ENCODE measurements at regions not wholly inside any gene's neighbourhood (a gene's known extent, or its start where the extent isn't known, plus 50 kb on each side); places are given as distances from the start of the nearest gene placed in this dataset.

GRCh38 chr11:39683951-39684554 is 1775.4 kb downstream of the LRRC4C start:
- no peak for DNase-seq
- in situ Hi-C loops (cut with MboI; ENCODE audit: low pct_ligation_motif_present in 1 of 4, low pct_unique_long_range_greater_than_20kb in 1 of 4, low sequenced_read_pairs in 3 of 4): no loop called here
- no peak overlapping the region for H3K4me3 ChIP-seq
- no peaks in the 10 kb centered on the region for H3K4me1 ChIP-seq
- 83 to 90% methylated on average over 4 of the region's 4 CpGs for WGBS, 2 donors (ENCODE audit: low coverage in 1 of 2)
- H3K27ac ChIP-seq: no peak overlapping the region
- no peak for TF ChIP-seq EP300 (IDR thresholded peaks at IDR 0.05; ENCODE audit: low read depth)
- no peak for TF ChIP-seq POLR2AphosphoS5 (IDR thresholded peaks at IDR 0.05)
- TF ChIP-seq CTCF (IDR thresholded peaks at IDR 0.05): no peak
- no peak for TF ChIP-seq POLR2A (IDR thresholded peaks at IDR 0.05)
- H3K9me3 ChIP-seq: peaks cover 0 to 7% of the 10 kb centered on the region in 2 donors
- H3K27me3 ChIP-seq: no peaks in the 10 kb centered on the region
- H3K36me3 ChIP-seq: no peaks in the 10 kb centered on the region
- intact Hi-C loops (cut with DNase I; ENCODE audit: low total_unique reads): no loop called here

GRCh38 chr11:39683288-39683950 is 1776.0 kb downstream of the LRRC4C start:
- intact Hi-C loops (cut with DNase I; ENCODE audit: low total_unique reads) (no loop called here), in situ Hi-C loops (cut with MboI; ENCODE audit: low pct_ligation_motif_present in 1 of 4, low pct_unique_long_range_greater_than_20kb in 1 of 4, low sequenced_read_pairs in 3 of 4) (no loop called here)

GRCh38 chr11:39681428-39681827 is 1778.0 kb downstream of the LRRC4C start:
- Histone ChIP-seq H3K9me3 (peaks cover 0 to 7% of the 10 kb centered on the region in 2 donors), H3K27ac (no peak overlapping the region), H3K36me3 (no peaks in the 10 kb centered on the region), H3K4me1 (no peaks in the 10 kb centered on the region), H3K4me3 (no peak overlapping the region), H3K27me3 (no peaks in the 10 kb centered on the region)
- in situ Hi-C loops (cut with MboI; ENCODE audit: low pct_ligation_motif_present in 1 of 4, low pct_unique_long_range_greater_than_20kb in 1 of 4, low sequenced_read_pairs in 3 of 4) (no loop called here), intact Hi-C loops (cut with DNase I; ENCODE audit: low total_unique reads) (no loop called here)
- TF ChIP-seq EP300 (IDR thresholded peaks at IDR 0.05; ENCODE audit: low read depth): no peak
- no peak for TF ChIP-seq POLR2A (IDR thresholded peaks at IDR 0.05)
- TF ChIP-seq CTCF (IDR thresholded peaks at IDR 0.05): no peak
- no peak for TF ChIP-seq POLR2AphosphoS5 (IDR thresholded peaks at IDR 0.05)
- whole genome bisulfite sequencing, 2 donors (ENCODE audit: low coverage in 1 of 2): 78 to 83% methylated on average over 2 of the region's 2 CpGs
- DNase-seq: no peak

More at GRCh38 chr11:39683288-39683950, 1776.0 kb downstream of the LRRC4C start:
- WGBS, 2 donors (ENCODE audit: low coverage in 1 of 2): 74 to 75% methylated on average over 1 of the region's 1 CpG
- no peak for DNase-seq
- no peak overlapping the region for H3K4me3 ChIP-seq
- peaks cover 0 to 7% of the 10 kb centered on the region in 2 donors for H3K9me3 ChIP-seq
- H3K27ac ChIP-seq: no peak overlapping the region
- no peaks in the 10 kb centered on the region for H3K27me3 ChIP-seq
- no peak for TF ChIP-seq POLR2A (IDR thresholded peaks at IDR 0.05)
- TF ChIP-seq POLR2AphosphoS5 (IDR thresholded peaks at IDR 0.05): no peak
- TF ChIP-seq EP300 (IDR thresholded peaks at IDR 0.05; ENCODE audit: low read depth): no peak
- no peak for TF ChIP-seq CTCF (IDR thresholded peaks at IDR 0.05)
- H3K4me1 ChIP-seq: no peaks in the 10 kb centered on the region
- H3K36me3 ChIP-seq: no peaks in the 10 kb centered on the region

GRCh38 chr11:39678996-39679395 is 1780.5 kb downstream of the LRRC4C start:
- H3K36me3 ChIP-seq: no peaks in the 10 kb centered on the region
- DNase-seq: no peak
- intact Hi-C loops (cut with DNase I; ENCODE audit: low total_unique reads): no loop called here
- no peak overlapping the region for H3K4me3 ChIP-seq
- 43 to 60% methylated on average over 1 of the region's 1 CpG for WGBS, 2 donors (ENCODE audit: low coverage in 1 of 2)
- no peaks in the 10 kb centered on the region for H3K4me1 ChIP-seq
- no peaks in the 10 kb centered on the region for H3K27me3 ChIP-seq
- H3K27ac ChIP-seq: no peak overlapping the region
- TF ChIP-seq POLR2AphosphoS5 (IDR thresholded peaks at IDR 0.05) (no peak), POLR2A (IDR thresholded peaks at IDR 0.05) (no peak), EP300 (IDR thresholded peaks at IDR 0.05; ENCODE audit: low read depth) (no peak), CTCF (IDR thresholded peaks at IDR 0.05) (no peak)
- in situ Hi-C loops (cut with MboI; ENCODE audit: low pct_ligation_motif_present in 1 of 4, low pct_unique_long_range_greater_than_20kb in 1 of 4, low sequenced_read_pairs in 3 of 4): no loop called here
- peaks cover 0 to 7% of the 10 kb centered on the region in 2 donors for H3K9me3 ChIP-seq

Measured in transverse colon (tissue), 4 donors.